Stimulated activated CD8-positive, alpha-beta memory T cell treated with anti-CD3 and anti-CD28 coated beads, Interleukin-4, amount 100 ng/mL, for 1 hour (primary cell): ENCODE measurements at regions not wholly inside any gene's neighbourhood (a gene's known extent, or its start where the extent isn't known, plus 50 kb on each side); places are given as distances from the start of the nearest gene placed in this dataset.

Experiments
- DNase-seq, 2 donors: peaks; one replicate each; pipeline ENCODE4 v3.0.0-alpha.2; 2020; ENCODE audit warnings: low read depth in 2 of 2, low spot score in 1 of 2

- no peak for DNase-seq
Measured at GRCh38 chr11:15726221-15726746, 611.6 kb downstream of the INSC start.

GRCh38 chr11:15726893-15727519, 612.3 kb downstream of the INSC start:
- no peak for DNase-seq

- DNase-seq, result no peak
Measured at GRCh38 chr11:15727520-15727914, 612.8 kb downstream of the INSC start.

GRCh38 chr11:15728207-15728606, 613.5 kb downstream of the INSC start:
- DNase-seq, result no peak

- no peak for DNase-seq
Measured at GRCh38 chr11:15730263-15730994, 615.7 kb downstream of the INSC start.

GRCh38 chr11:15730995-15731385, 616.3 kb downstream of the INSC start:
- no peak for DNase-seq

- DNase-seq, result no peak
Measured at GRCh38 chr11:15735706-15736105, 620.6 kb downstream of the SOX6 start.

- DNase-seq, result no peak
Measured at GRCh38 chr11:15737320-15737719, 619.0 kb downstream of the SOX6 start.

- no peak for DNase-seq
Measured at GRCh38 chr11:15738931-15739330, 617.4 kb downstream of the SOX6 start.

GRCh38 chr11:15742626-15743519, 613.5 kb downstream of the SOX6 start:
- DNase-seq, result no peak

- no peak for DNase-seq
Measured at GRCh38 chr11:15744693-15745092, 611.7 kb downstream of the SOX6 start.

GRCh38 chr11:15745266-15745665, 611.1 kb downstream of the SOX6 start:
- no peak for DNase-seq

- DNase-seq, result no peak
Measured at GRCh38 chr11:15747671-15748070, 608.7 kb downstream of the SOX6 start.

- no peak for DNase-seq
Measured at GRCh38 chr11:15748132-15748531, 608.2 kb downstream of the SOX6 start.

GRCh38 chr11:15748741-15749140, 607.6 kb downstream of the SOX6 start:
- no peak for DNase-seq

- no peak for DNase-seq
Measured at GRCh38 chr11:15750535-15751308, 605.6 kb downstream of the SOX6 start.

- no peak for DNase-seq
Measured at GRCh38 chr11:15754221-15754620, 602.1 kb downstream of the SOX6 start.

- DNase-seq, result no peak
Measured at GRCh38 chr11:15757048-15757698, 599.2 kb downstream of the SOX6 start.

- no peak for DNase-seq
Measured at GRCh38 chr11:15758857-15759465, 597.4 kb downstream of the SOX6 start.

GRCh38 chr11:15761235-15761634, 595.1 kb downstream of the SOX6 start:
- no peak for DNase-seq
